IMR-90 (cell line): ENCODE measurements at regions not wholly inside any gene's neighbourhood (a gene's known extent, or its start where the extent isn't known, plus 50 kb on each side); places are given as distances from the start of the nearest gene placed in this dataset.

Experiments used
- ATAC-seq: fragments of 200-7000 bp; cut with Tn5 transposase; 2 replicates; pipeline ENCODE4 v1.9.1; 2020; ENCODE audit warnings: low read depth, mild to moderate bottlenecking, moderate library complexity
- BruUV-seq: library from RNA; stranded (reverse); fragments of 400-500 nt; replicated peaks from 2 replicates; lab custom pipeline; 2021; lab: Mats Ljungman, UMichigan
- CTCF ChIA-PET: fragments of 300-600 bp; formaldehyde crosslinking; extraction: SDS; loops from one replicate; lab custom pipeline; 2021; ENCODE audit warnings: antibody characterized with exemption; lab: Yijun Ruan, JAX
- POLR2A ChIA-PET: fragments of 300-600 bp; sonication (Branson Sonifier 250); formaldehyde crosslinking; loops from one replicate; lab custom pipeline; 2022; ENCODE audit warnings: antibody characterized with exemption; ENCODE audit not compliant: unreplicated experiment; lab: Charles Lee
- DNase-seq: peaks from one replicate; pipeline ENCODE4 v3.0.0; 2013
- H2AFZ ChIP-seq: replicated peaks from 2 replicates; pipeline ENCODE3; 2013; ENCODE audit warnings: low read length, mild to moderate bottlenecking; ENCODE audit not compliant: poor library complexity
- H2AK5ac ChIP-seq: 2 replicates; pipeline ENCODE4 v1.6.1; 2013; ENCODE audit warnings: low read depth, low read length, inconsistent platforms
- H2AK9ac ChIP-seq: replicated peaks from 2 replicates; pipeline ENCODE3; 2013; ENCODE audit warnings: mild to moderate bottlenecking, low read depth, low read length, moderate library complexity; ENCODE audit not compliant: poor library complexity
- H2BK120ac ChIP-seq: 2 replicates; pipeline ENCODE4 v1.6.1; 2013; ENCODE audit warnings: low read depth, low read length, inconsistent platforms
- H2BK15ac ChIP-seq: 3 replicates; pipeline ENCODE4 v1.6.1; 2013; ENCODE audit warnings: low read depth, low read length, inconsistent platforms
- H2BK20ac ChIP-seq: 2 replicates; pipeline ENCODE4 v1.6.1; 2013; ENCODE audit warnings: low read depth, mild to moderate bottlenecking, inconsistent platforms, low read length, moderate library complexity
- H2BK5ac ChIP-seq: 2 replicates; pipeline ENCODE4 v1.6.1; 2013; ENCODE audit warnings: mild to moderate bottlenecking, low read depth, low read length, inconsistent platforms; ENCODE audit not compliant: poor library complexity, severe bottlenecking
- H3K14ac ChIP-seq: replicated peaks from 2 replicates; pipeline ENCODE4 v1.6.1; 2013; ENCODE audit warnings: low read depth, low read length, inconsistent platforms
- H3K18ac ChIP-seq: 2 replicates; pipeline ENCODE4 v1.6.1; 2013; ENCODE audit warnings: low read depth, low read length, control low read depth
- H3K23ac ChIP-seq: 2 replicates; pipeline ENCODE4 v1.6.1; 2013; ENCODE audit warnings: low read depth, low read length, inconsistent platforms
- H3K27ac ChIP-seq: 2 replicates; pipeline ENCODE4 v1.5.1; 2013; ENCODE audit warnings: mild to moderate bottlenecking, control low read depth, low read length; ENCODE audit not compliant: insufficient read depth
- H3K27me3 ChIP-seq: 2 replicates; pipeline ENCODE4 v1.6.1; 2013; ENCODE audit warnings: low read length; ENCODE audit not compliant: control insufficient read depth, insufficient read depth
- H3K36me3 ChIP-seq: 2 replicates; pipeline ENCODE4 v1.6.1; 2013; ENCODE audit warnings: low read length, mixed read lengths; ENCODE audit not compliant: control insufficient read depth, insufficient read depth
- H3K4ac ChIP-seq: 2 replicates; pipeline ENCODE4 v1.6.1; 2013; ENCODE audit warnings: low read depth, low read length, inconsistent platforms
- H3K4me1 ChIP-seq: 2 replicates; pipeline ENCODE4 v1.6.1; 2013; ENCODE audit warnings: low read length, mixed read lengths; ENCODE audit not compliant: control insufficient read depth, insufficient read depth
- H3K4me2 ChIP-seq: 2 replicates; pipeline ENCODE4 v1.6.1; 2013; ENCODE audit warnings: low read depth, mild to moderate bottlenecking, control low read depth, low read length, moderate library complexity
- H3K4me3 ChIP-seq: 2 replicates; pipeline ENCODE4 v1.5.1; 2013; ENCODE audit warnings: low read depth, mild to moderate bottlenecking, control low read depth, low read length, moderate library complexity; ENCODE audit not compliant: insufficient read depth
- H3K56ac ChIP-seq: 2 replicates; pipeline ENCODE4 v1.6.1; 2013; ENCODE audit warnings: low read length, inconsistent platforms; ENCODE audit not compliant: insufficient read depth; ENCODE audit errors: extremely low read depth
- H3K79me1 ChIP-seq, 2 experiments: 2 replicates each; pipeline ENCODE4 v1.6.1; 2013; ENCODE audit warnings: low read length in 2 of 2, inconsistent platforms in 1 of 2, low read depth in 1 of 2
- H3K9ac ChIP-seq: 2 replicates; pipeline ENCODE4 v1.6.1; 2013; ENCODE audit warnings: low read depth, low read length, control low read depth
- H3K9me1 ChIP-seq: 2 replicates; pipeline ENCODE4 v1.6.1; 2013; ENCODE audit warnings: low read length, inconsistent platforms; ENCODE audit not compliant: insufficient read depth
- H3K9me3 ChIP-seq: 2 replicates; pipeline ENCODE4 v1.6.1; 2013; ENCODE audit warnings: low read length; ENCODE audit not compliant: control insufficient read depth, insufficient read depth
- H4K20me1 ChIP-seq: 2 replicates; pipeline ENCODE4 v1.6.1; 2013; ENCODE audit warnings: low read length, inconsistent platforms; ENCODE audit not compliant: insufficient read depth
- H4K5ac ChIP-seq: 2 replicates; pipeline ENCODE4 v1.6.1; 2013; ENCODE audit warnings: mild to moderate bottlenecking, low read depth, low read length, control low read depth
- H4K8ac ChIP-seq, 2 experiments: 2 replicates each; pipeline ENCODE4 v1.6.1; 2013; ENCODE audit warnings: low read depth in 2 of 2, low read length in 2 of 2, control low read depth in 1 of 2, inconsistent platforms in 1 of 2
- H4K91ac ChIP-seq: 2 replicates; pipeline ENCODE4 v1.6.1; 2013; ENCODE audit warnings: low read depth, low read length, inconsistent platforms; ENCODE audit not compliant: insufficient read depth
- BHLHE40 ChIP-seq: fragments of 150-350 bp; IDR thresholded peaks from 2 replicates; pipeline ENCODE4 v1.6.1; 2016; ENCODE audit warnings: mild to moderate bottlenecking, low read depth, low read length
- CEBPB ChIP-seq: IDR thresholded peaks from 2 replicates; pipeline ENCODE4 v1.6.1; 2012; ENCODE audit warnings: low read depth, low read length, improper control_type of control experiment
- MAFK ChIP-seq: IDR thresholded peaks from 2 replicates; pipeline ENCODE4 v1.6.1; 2012; ENCODE audit warnings: low read depth, low read length, improper control_type of control experiment
- MXI1 ChIP-seq: IDR thresholded peaks from 2 replicates; pipeline ENCODE4 v1.6.1; 2012; ENCODE audit warnings: low read depth, mild to moderate bottlenecking, low read length, moderate library complexity, borderline replicate concordance
- RCOR1 ChIP-seq: IDR thresholded peaks from 2 replicates; pipeline ENCODE4 v1.6.1; 2012; ENCODE audit warnings: mild to moderate bottlenecking, low read length, improper control_type of control experiment; ENCODE audit not compliant: insufficient replicate concordance
- USF2 ChIP-seq: fragments of 150-350 bp; IDR thresholded peaks from 2 replicates; pipeline ENCODE4 v1.6.1; 2017; ENCODE audit warnings: mild to moderate bottlenecking, antibody characterized with exemption, low read length, low read depth
- WGBS, 2 experiments: methylation state at CpG; one replicate each; pipeline versions ENCODE4 v1.1.5 to v1.1.7; 2013; ENCODE audit warnings: missing lambda C conversion rate in 2 of 2; ENCODE audit not compliant: insufficient read length in 1 of 2; ENCODE audit errors: extremely low coverage in 2 of 2; 5-methylcytosine and 5-hydroxymethylcytosine counted together
- dilution Hi-C: fragments of 300-500 bp; cut with HindIII; formaldehyde crosslinking; loops from one replicate; pipeline ENCODE4 v1.14.3; 2018; ENCODE audit warnings: low sequenced_read_pairs; ENCODE audit not compliant: unreplicated experiment
- in situ Hi-C: fragments of 300-500 bp; cut with MboI; formaldehyde crosslinking; loops from 3 replicates; pipeline ENCODE4 v1.14.3; 2019; ENCODE audit warnings: low sequenced_read_pairs, inconsistent platforms, mixed read lengths
- intact Hi-C: fragments of 100-400 bp; cut with micrococcal nuclease; formaldehyde crosslinking; loops from 2 replicates; pipeline ENCODE4 v1.10.0; 2022

- Histone ChIP-seq H3K14ac (no peak overlapping the region), H2BK15ac (no peak overlapping the region), H3K27ac (no peak overlapping the region), H3K27me3 (no peaks in the 10 kb centered on the region), H2BK5ac (no peak overlapping the region), H3K23ac (no peak overlapping the region), H3K4me3 (no peak overlapping the region), H4K8ac (no peak overlapping the region), H3K56ac (no peak overlapping the region), H4K91ac (no peak overlapping the region), H4K20me1 (no peaks in the 10 kb centered on the region), H3K4me2 (no peak overlapping the region), H3K4me1 (no peaks in the 10 kb centered on the region), H2AK5ac (no peak overlapping the region), H3K9ac (no peak overlapping the region), H3K9me1 (no peaks in the 10 kb centered on the region), H2BK20ac (no peak overlapping the region), H3K79me1 (no peaks in the 10 kb centered on the region), H3K18ac (no peak overlapping the region), H4K5ac (no peak overlapping the region), H2AFZ (no peak overlapping the region), H3K4ac (no peak overlapping the region), H2BK120ac (no peak overlapping the region), H3K9me3 (no peaks in the 10 kb centered on the region), H3K36me3 (no peaks in the 10 kb centered on the region), H2AK9ac (no peak overlapping the region)
- 14% methylated on average over 1 of the region's 1 CpG; no CpG with 5 or more reads in 1 of the 2 experiments for WGBS, 2 experiments
- no TSS peak for BruUV-seq
- POLR2A ChIA-PET = no interaction called here
- TF ChIP-seq BHLHE40 (no peak), USF2 (no peak), MXI1 (no peak), RCOR1 (no peak), CEBPB (peak; percentile 34; the same call in 1 of the 2 replicates), MAFK (no peak)
- CTCF ChIA-PET = no interaction called here
- dilution Hi-C loops (no loop called here), intact Hi-C loops (loop anchor here (5.0 kb wide), 1 partner anchor 36 kb away; no protein-coding TSS in a partner anchor), in situ Hi-C loops (no loop called here)
- DNase-seq = peak; percentile 80
- peak; percentile 84 for ATAC-seq
Observed at GRCh38 chr6:135576055-135576454, 78.5 kb upstream of the AHI1 start.
